H1 (cell line): ENCODE measurements at regions not wholly inside any gene's neighbourhood (a gene's known extent, or its start where the extent isn't known, plus 50 kb on each side); places are given as distances from the start of the nearest gene placed in this dataset.

Source experiments
- CTCF ChIA-PET: fragments of 300-600 bp; sonication (Branson Sonifier 250); formaldehyde crosslinking; loops from one replicate; lab custom pipeline; 2021; ENCODE audit not compliant: partially characterized antibody; lab: Charles Lee
- POLR2A ChIA-PET: fragments of 300-600 bp; sonication (Branson Sonifier 250); formaldehyde crosslinking; loops from one replicate; lab custom pipeline; 2021; ENCODE audit warnings: inconsistent platforms; ENCODE audit not compliant: partially characterized antibody; lab: Charles Lee
- DNase-seq, 2 experiments: peaks; one replicate each; pipeline versions ENCODE4 v3.0.0 to v3.0.0-alpha.2; 2010 to 2022; ENCODE audit warnings: low spot score in 2 of 2, low read depth in 1 of 2, mixed read lengths in 1 of 2
- FAIRE-seq: peaks from 2 replicates; lab custom pipeline; 2011; peaks lifted over from hg19 to GRCh38; lab: Jason Lieb, UNC
- H2AFZ ChIP-seq: 2 replicates; pipeline ENCODE4 v1.8.1; 2012; ENCODE audit warnings: low read length, inconsistent platforms
- H2AK5ac ChIP-seq: 2 replicates; pipeline ENCODE4 v1.6.1; 2013; ENCODE audit warnings: low read depth, low read length
- H2BK120ac ChIP-seq: replicated peaks from 2 replicates; pipeline ENCODE3; 2013; ENCODE audit warnings: low read depth, low read length, inconsistent platforms
- H2BK12ac ChIP-seq: 2 replicates; pipeline ENCODE4 v1.6.1; 2013; ENCODE audit warnings: low read depth, low read length
- H2BK15ac ChIP-seq: 2 replicates; pipeline ENCODE4 v1.6.1; 2013; ENCODE audit warnings: low read length
- H2BK20ac ChIP-seq: 2 replicates; pipeline ENCODE4 v1.6.1; 2013; ENCODE audit warnings: low read length
- H2BK5ac ChIP-seq: 2 replicates; pipeline ENCODE4 v1.6.1; 2013; ENCODE audit warnings: low read depth, low read length
- H3K14ac ChIP-seq: 2 replicates; pipeline ENCODE4 v1.6.1; 2013; ENCODE audit warnings: inconsistent platforms; ENCODE audit not compliant: insufficient read length
- H3K18ac ChIP-seq: 2 replicates; pipeline ENCODE4 v1.6.1; 2013; ENCODE audit warnings: low read length; ENCODE audit errors: extremely low read depth
- H3K23ac ChIP-seq: 2 replicates; pipeline ENCODE4 v1.6.1; 2013; ENCODE audit warnings: inconsistent platforms; ENCODE audit not compliant: insufficient read length
- H3K23me2 ChIP-seq: 2 replicates; pipeline ENCODE4 v1.6.1; 2013; ENCODE audit warnings: low read depth, low read length
- H3K27ac ChIP-seq: 2 replicates; pipeline ENCODE4 v1.6.1; 2011; ENCODE audit warnings: low read depth, low read length, inconsistent platforms
- H3K27me3 ChIP-seq, 4 experiments: replicated peaks in 1 of 4; 1 replicate in 1 of 4; 2 replicates in 3 of 4; pipeline versions ENCODE4 v1.6.1 to v1.8.1; 2011 to 2013; ENCODE audit warnings: low read length in 3 of 4, mild to moderate bottlenecking in 3 of 4, inconsistent platforms in 2 of 4, mixed read lengths in 2 of 4, moderate library complexity in 1 of 4; ENCODE audit not compliant: control insufficient read depth in 3 of 4, insufficient read depth in 3 of 4; ENCODE audit errors: extremely low read depth in 1 of 4
- H3K36me3 ChIP-seq, 4 experiments: 2 replicates each; pipeline versions ENCODE4 v1.6.1 to v1.8.1; 2011 to 2013; ENCODE audit warnings: mild to moderate bottlenecking in 4 of 4, low read length in 3 of 4, moderate library complexity in 2 of 4, control low read depth in 1 of 4, inconsistent platforms in 1 of 4; ENCODE audit not compliant: insufficient read depth in 4 of 4, control insufficient read depth in 2 of 4
- H3K4ac ChIP-seq: replicated peaks from 2 replicates; pipeline ENCODE3; 2013; ENCODE audit warnings: low read length, low read depth, mixed read lengths, inconsistent platforms; ENCODE audit not compliant: insufficient read length
- H3K4me1 ChIP-seq, 4 experiments: replicated peaks in 1 of 4; 1 replicate in 1 of 4; 2 replicates in 3 of 4; pipeline versions ENCODE4 v1.6.1 to v1.8.1; 2011 to 2013; ENCODE audit warnings: low read length in 3 of 4, inconsistent platforms in 2 of 4, mixed read lengths in 1 of 4; ENCODE audit not compliant: insufficient read depth in 4 of 4, control insufficient read depth in 3 of 4
- H3K4me2 ChIP-seq, 2 experiments: 2 replicates each; pipeline versions ENCODE4 v1.6.1 to v1.8.1; 2011 to 2013; ENCODE audit warnings: low read depth in 2 of 2, low read length in 2 of 2, control low read depth in 1 of 2, inconsistent platforms in 1 of 2, mild to moderate bottlenecking in 1 of 2; ENCODE audit not compliant: insufficient read depth in 1 of 2
- H3K4me3 ChIP-seq, 4 experiments: fragments of 200-600, 300-600 bp in 1 of 4; sonication (generic), shearing (Covaris generic), sonication (Bioruptor Twin) in 1 of 4; 2 replicates each; pipeline versions ENCODE4 v1.5.1 to v1.8.1; 2011 to 2016; ENCODE audit warnings: low read length in 4 of 4, low read depth in 3 of 4, control low read depth in 2 of 4, inconsistent platforms in 2 of 4, mild to moderate bottlenecking in 2 of 4, mixed read lengths in 1 of 4, moderate library complexity in 1 of 4; ENCODE audit not compliant: insufficient read depth in 2 of 4; ENCODE audit errors: extremely low read depth in 1 of 4
- H3K56ac ChIP-seq: replicated peaks from 2 replicates; pipeline ENCODE3; 2013; ENCODE audit warnings: low read depth, mild to moderate bottlenecking, mixed read lengths, low read length, inconsistent platforms; ENCODE audit not compliant: insufficient read length
- H3K79me1 ChIP-seq: 2 replicates; pipeline ENCODE4 v1.6.1; 2013; ENCODE audit warnings: low read depth, low read length, control low read depth
- H3K79me2 ChIP-seq, 2 experiments: 2 replicates each; pipeline versions ENCODE4 v1.6.1 to v1.8.1; 2012 to 2013; ENCODE audit warnings: low read length in 2 of 2, mild to moderate bottlenecking in 2 of 2, inconsistent platforms in 1 of 2; ENCODE audit not compliant: insufficient read depth in 2 of 2, control insufficient read depth in 1 of 2
- H3K9ac ChIP-seq, 4 experiments: replicated peaks in 1 of 4; 1 replicate in 1 of 4; 2 replicates in 3 of 4; pipeline versions ENCODE4 v1.6.1 to v1.8.1; 2011 to 2013; ENCODE audit warnings: low read depth in 3 of 4, low read length in 3 of 4, control low read depth in 2 of 4, mild to moderate bottlenecking in 2 of 4, moderate library complexity in 2 of 4, inconsistent platforms in 1 of 4; ENCODE audit errors: extremely low read depth in 1 of 4
- H3K9me3 ChIP-seq, 2 experiments: 2 replicates each; pipeline versions ENCODE4 v1.6.1 to v1.8.1; 2012 to 2013; ENCODE audit warnings: mild to moderate bottlenecking in 2 of 2, moderate library complexity in 2 of 2, control low read depth in 1 of 2, inconsistent platforms in 1 of 2, low read depth in 1 of 2, low read length in 1 of 2, mixed read lengths in 1 of 2; ENCODE audit not compliant: insufficient read depth in 2 of 2
- H4K20me1 ChIP-seq, 2 experiments: replicated peaks in 1 of 2; 2 replicates each; pipeline versions ENCODE3 to v1.8.1; 2011 to 2013; ENCODE audit warnings: inconsistent platforms in 2 of 2, low read length in 2 of 2, mild to moderate bottlenecking in 1 of 2; ENCODE audit not compliant: insufficient read depth in 2 of 2, control insufficient read depth in 1 of 2
- H4K5ac ChIP-seq: 2 replicates; pipeline ENCODE4 v1.6.1; 2013; ENCODE audit warnings: low read length, low read depth, mixed read lengths, inconsistent platforms; ENCODE audit not compliant: insufficient read length
- H4K8ac ChIP-seq: 2 replicates; pipeline ENCODE4 v1.8.0; 2013; ENCODE audit warnings: mild to moderate bottlenecking, moderate library complexity, low read length, inconsistent platforms; ENCODE audit not compliant: insufficient read depth; ENCODE audit errors: extremely low read depth
- H4K91ac ChIP-seq: replicated peaks from 2 replicates; pipeline ENCODE3; 2013; ENCODE audit warnings: low read length, mixed read lengths, inconsistent platforms; ENCODE audit not compliant: insufficient read length
- CREB1 ChIP-seq: IDR thresholded peaks from 2 replicates; pipeline ENCODE4 v1.6.1; 2012; ENCODE audit warnings: inconsistent platforms
- KDM5A ChIP-seq: fragments of 200-600 bp; IDR thresholded peaks from 2 replicates; pipeline ENCODE4 v1.7.1; 2012; ENCODE audit warnings: mild to moderate bottlenecking, low read length, inconsistent platforms, mixed read lengths
- POU5F1 ChIP-seq: IDR thresholded peaks from 2 replicates; pipeline ENCODE4 v1.6.1; 2011; ENCODE audit warnings: low read depth, mild to moderate bottlenecking, low read length, moderate library complexity
- WGBS, 2 experiments: shearing (Covaris generic) in 1 of 2; methylation state at CpG; one replicate each; pipeline versions ENCODE4 v1.1.6 to v1.1.7; 2013 to 2015; ENCODE audit warnings: low lambda C conversion rate in 2 of 2, mixed read lengths in 2 of 2, inconsistent platforms in 1 of 2, low coverage in 1 of 2, missing lambda C conversion rate in 1 of 2; ENCODE audit not compliant: insufficient replicate concordance in 2 of 2, insufficient coverage in 1 of 2, insufficient read length in 1 of 2; ENCODE audit errors: extremely low coverage in 1 of 2, missing lambda C conversion rate in 1 of 2; 5-methylcytosine and 5-hydroxymethylcytosine counted together

GRCh38 chr5:164051745-164052144, 546.3 kb downstream of the MAT2B start:
- Histone ChIP-seq H4K8ac (no peak overlapping the region), H3K9ac (no peak overlapping the region), H3K23ac (no peak overlapping the region), H3K9me3 (no peaks in the 10 kb centered on the region), H3K79me1 (no peaks in the 10 kb centered on the region), H3K27me3 (no peaks in the 10 kb centered on the region), H2BK20ac (no peak overlapping the region), H4K20me1 (no peaks in the 10 kb centered on the region), H3K79me2 (no peaks in the 10 kb centered on the region), H2BK15ac (no peak overlapping the region), H4K91ac (no peak overlapping the region), H2AK5ac (no peak overlapping the region), H3K4me3 (no peak overlapping the region), H3K36me3 (no peaks in the 10 kb centered on the region), H3K4me1 (peaks cover 0 to 3% (median 1%) of the 10 kb centered on the region in 4 experiments; a peak in 1 of 7 replicates), H3K4me2 (no peak overlapping the region), H3K18ac (no peak overlapping the region), H3K14ac (no peak overlapping the region), H2BK120ac (no peak overlapping the region), H4K5ac (no peak overlapping the region), H3K4ac (no peak overlapping the region), H2BK12ac (no peak overlapping the region), H3K23me2 (peaks cover 2% of the 10 kb centered on the region; the same call in 1 of the 2 replicates), H3K56ac (no peak overlapping the region), H2BK5ac (no peak overlapping the region), H3K27ac (no peak overlapping the region), H2AFZ (no peak overlapping the region)
- no peak for DNase-seq
- WGBS, 2 experiments: 82% methylated on average over 1 of the region's 1 CpG; no CpG with 5 or more reads in 1 of the 2 experiments
- no peak for FAIRE-seq
- TF ChIP-seq CREB1 (no peak), KDM5A (no peak), POU5F1 (no peak)
- ChIA-PET POLR2A (no interaction called here), CTCF (interaction anchor here (0.6 to 1.7 kb wide), 3 partner anchors 452 to 942 kb away, joined by 3 to 7 read pairs (median 3); no protein-coding TSS in a partner anchor)
